Body of pancreas (tissue), 4 donors: ENCODE measurements at regions not wholly inside any gene's neighbourhood (a gene's known extent, or its start where the extent isn't known, plus 50 kb on each side); places are given as distances from the start of the nearest gene placed in this dataset.

Source experiments
- ATAC-seq: fragments of 150-250 bp; one replicate; pipeline ENCODE4 v1.9.1; 2016
- DNase-seq, 4 donors: peaks; one replicate each; pipeline ENCODE4 v3.0.0-alpha.2; 2019
- H3K27ac ChIP-seq, 4 donors: fragments of 200-600 bp; sonication (generic); 1 replicate in 3 of 4; 2 replicates in 1 of 4; pipeline versions ENCODE4 v1.5.1 to v1.6.1; 2016 to 2019; ENCODE audit warnings: mild to moderate bottlenecking in 1 of 4, mixed read lengths in 1 of 4, moderate library complexity in 1 of 4
- H3K27me3 ChIP-seq, 2 donors: fragments of 200-600 bp; sonication (generic); one replicate each; pipeline ENCODE4 v1.6.0; 2016; ENCODE audit warnings: mild to moderate bottlenecking in 1 of 2
- H3K36me3 ChIP-seq, 2 donors: fragments of 200-600 bp; sonication (generic); replicated peaks in 1 of 2; 2 replicates each; pipeline ENCODE4 v1.5.1; 2016; ENCODE audit warnings: low read depth in 2 of 2; ENCODE audit not compliant: insufficient read depth in 1 of 2
- H3K4me1 ChIP-seq: fragments of 200-600 bp; sonication (generic); one replicate; pipeline ENCODE4 v1.6.0; 2016
- H3K4me3 ChIP-seq, 2 donors: fragments of 200-600 bp; sonication (generic); 1 replicate in 1 of 2; 2 replicates in 1 of 2; pipeline ENCODE4 v1.5.1; 2016 to 2019
- H3K9me3 ChIP-seq, 3 donors: fragments of 200-600 bp; sonication (generic); 1 replicate in 2 of 3; 2 replicates in 1 of 3; pipeline ENCODE4 v1.5.1; 2016
- POLR2A ChIP-seq, 3 donors: fragments of 450-650 bp; IDR thresholded peaks; one replicate each; pipeline ENCODE4 v1.6.1; 2016; ENCODE audit warnings: antibody characterized with exemption in 3 of 3, mild to moderate bottlenecking in 2 of 3
- WGBS, 2 donors: methylation state at CpG; one replicate each; pipeline ENCODE4 v1.1.5; 2017; 5-methylcytosine and 5-hydroxymethylcytosine counted together
- intact Hi-C: fragments of 100-400 bp; cut with DNase I; formaldehyde crosslinking; loops from one replicate; pipeline ENCODE4 v1.15.1; 2023
- TF ChIP-seq, protein P1 (sequence below), 7 experiments: fragments of 450-650 bp in 4 of 7; fragments of 200-600 bp in 3 of 7; sonication (generic) in 3 of 7; IDR thresholded peaks; one replicate each; pipeline ENCODE4 v1.5.1; 2016 to 2019; ENCODE audit warnings: antibody characterized with exemption in 7 of 7

DNA sequence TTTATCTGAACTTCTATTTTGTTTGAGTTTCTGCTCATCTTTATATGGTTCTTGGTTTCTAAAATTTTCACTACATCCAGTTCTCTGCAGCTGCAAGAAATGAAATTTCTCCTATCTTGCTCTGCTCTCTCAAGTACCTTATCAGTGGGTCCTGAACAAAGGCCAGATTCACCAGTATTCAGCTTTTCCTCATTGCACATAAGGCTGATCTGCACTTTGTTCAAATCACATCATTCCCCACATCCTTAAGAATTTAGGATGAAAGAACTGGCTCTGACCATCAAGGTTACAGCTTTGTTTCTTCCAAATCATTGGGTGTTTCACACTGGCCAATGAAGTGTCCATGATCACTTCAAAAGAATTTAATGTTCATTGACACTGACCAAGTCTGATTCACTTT is 211.4 kb downstream of the GRIN2B start:
- Histone ChIP-seq H3K36me3 (no peaks in the 10 kb centered on the region), H3K27me3 (no peaks in the 10 kb centered on the region), H3K27ac (no peak overlapping the region), H3K4me3 (no peak overlapping the region), H3K4me1 (no peaks in the 10 kb centered on the region), H3K9me3 (no peaks in the 10 kb centered on the region)
- intact Hi-C loops = no loop called here
- no peak for ATAC-seq
- TF ChIP-seq, protein P1, sequence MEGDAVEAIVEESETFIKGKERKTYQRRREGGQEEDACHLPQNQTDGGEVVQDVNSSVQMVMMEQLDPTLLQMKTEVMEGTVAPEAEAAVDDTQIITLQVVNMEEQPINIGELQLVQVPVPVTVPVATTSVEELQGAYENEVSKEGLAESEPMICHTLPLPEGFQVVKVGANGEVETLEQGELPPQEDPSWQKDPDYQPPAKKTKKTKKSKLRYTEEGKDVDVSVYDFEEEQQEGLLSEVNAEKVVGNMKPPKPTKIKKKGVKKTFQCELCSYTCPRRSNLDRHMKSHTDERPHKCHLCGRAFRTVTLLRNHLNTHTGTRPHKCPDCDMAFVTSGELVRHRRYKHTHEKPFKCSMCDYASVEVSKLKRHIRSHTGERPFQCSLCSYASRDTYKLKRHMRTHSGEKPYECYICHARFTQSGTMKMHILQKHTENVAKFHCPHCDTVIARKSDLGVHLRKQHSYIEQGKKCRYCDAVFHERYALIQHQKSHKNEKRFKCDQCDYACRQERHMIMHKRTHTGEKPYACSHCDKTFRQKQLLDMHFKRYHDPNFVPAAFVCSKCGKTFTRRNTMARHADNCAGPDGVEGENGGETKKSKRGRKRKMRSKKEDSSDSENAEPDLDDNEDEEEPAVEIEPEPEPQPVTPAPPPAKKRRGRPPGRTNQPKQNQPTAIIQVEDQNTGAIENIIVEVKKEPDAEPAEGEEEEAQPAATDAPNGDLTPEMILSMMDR (IDR thresholded peaks at IDR 0.05) = no peak
- no peak for TF ChIP-seq POLR2A (IDR thresholded peaks at IDR 0.05)
- no peak for DNase-seq

DNA sequence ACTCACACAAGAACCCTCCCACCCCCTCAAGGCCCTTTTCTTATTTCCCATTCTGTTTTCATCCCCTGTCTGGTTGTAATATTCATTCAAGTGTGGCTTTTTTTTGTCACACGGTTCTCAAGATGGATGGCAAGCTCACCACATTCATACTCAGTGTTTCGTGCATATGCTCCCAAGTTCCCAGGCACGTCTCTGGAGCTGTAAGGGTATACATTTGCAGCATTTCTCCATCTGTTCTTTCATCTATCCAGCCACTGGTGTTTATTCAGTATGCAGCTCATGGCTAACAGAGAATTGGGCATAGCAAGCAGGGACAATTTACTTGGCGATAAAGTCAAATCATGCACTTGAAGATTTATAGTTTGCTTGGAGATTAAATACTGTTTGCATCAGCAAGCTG is 212.1 kb downstream of the GRIN2B start:
- ATAC-seq = no peak
- WGBS, 2 donors = 72 to 79% methylated on average over 4 of the region's 4 CpGs

GRCh38 chr12:13764748-13765147 is 216.7 kb downstream of the GRIN2B start:
- WGBS, 2 donors = 41 to 45% methylated on average over 6 of the region's 6 CpGs
- intact Hi-C loops = no loop called here
- no peak for ATAC-seq

More for the DNA sequence above, 212.1 kb downstream of the GRIN2B start:
- no peak overlapping the region for H3K4me3 ChIP-seq
- H3K27ac ChIP-seq = no peak overlapping the region
- H3K4me1 ChIP-seq = no peaks in the 10 kb centered on the region
- TF ChIP-seq, protein P1 (IDR thresholded peaks at IDR 0.05) = no peak
- no peak for TF ChIP-seq POLR2A (IDR thresholded peaks at IDR 0.05)
- no peaks in the 10 kb centered on the region for H3K9me3 ChIP-seq
- no peaks in the 10 kb centered on the region for H3K36me3 ChIP-seq
- intact Hi-C loops = no loop called here
- DNase-seq = no peak
- H3K27me3 ChIP-seq = no peaks in the 10 kb centered on the region

GRCh38 chr12:13749389-13749788 is 232.0 kb downstream of the GRIN2B start:
- intact Hi-C loops = no loop called here
- DNase-seq (no peak), ATAC-seq (no peak)
- TF ChIP-seq, protein P1 (IDR thresholded peaks at IDR 0.05) = no peak
- TF ChIP-seq POLR2A (IDR thresholded peaks at IDR 0.05) = no peak
- Histone ChIP-seq H3K27me3 (no peaks in the 10 kb centered on the region), H3K9me3 (no peaks in the 10 kb centered on the region), H3K27ac (no peak overlapping the region), H3K4me3 (no peak overlapping the region), H3K36me3 (no peaks in the 10 kb centered on the region), H3K4me1 (no peaks in the 10 kb centered on the region)
- WGBS, 2 donors = 32 to 50% methylated on average over 1 of the region's 1 CpG

More at GRCh38 chr12:13764748-13765147, 216.7 kb downstream of the GRIN2B start:
- Histone ChIP-seq H3K9me3 (no peaks in the 10 kb centered on the region), H3K4me3 (no peak overlapping the region), H3K36me3 (no peaks in the 10 kb centered on the region), H3K4me1 (no peaks in the 10 kb centered on the region), H3K27me3 (no peaks in the 10 kb centered on the region), H3K27ac (no peak overlapping the region)
- TF ChIP-seq, protein P1 (IDR thresholded peaks at IDR 0.05) = no peak
- no peak for TF ChIP-seq POLR2A (IDR thresholded peaks at IDR 0.05)
- no peak for DNase-seq

GRCh38 chr12:13745111-13745860 is 236.1 kb downstream of the GRIN2B start:
- WGBS, 2 donors = 34 to 36% methylated on average over 5 to 6 of the region's 6 CpGs
- Histone ChIP-seq H3K4me3 (no peak overlapping the region), H3K4me1 (no peaks in the 10 kb centered on the region), H3K27ac (no peak overlapping the region), H3K27me3 (no peaks in the 10 kb centered on the region), H3K36me3 (no peaks in the 10 kb centered on the region), H3K9me3 (no peaks in the 10 kb centered on the region)
- intact Hi-C loops = no loop called here
- ATAC-seq = no peak
- TF ChIP-seq POLR2A (IDR thresholded peaks at IDR 0.05) = no peak
- TF ChIP-seq, protein P1 (IDR thresholded peaks at IDR 0.05) = no peak
- peak in 2 of 4 donors; percentile 16 to 18 for DNase-seq
